ENCODE measurements at regions not wholly inside any gene's neighbourhood (a gene's known extent, or its start where the extent isn't known, plus 50 kb on each side); places are given as distances from the start of the nearest gene placed in this dataset.
A peak's percentile ranks its signal among the peaks of the same experiment; 100 is the strongest.

DNA sequence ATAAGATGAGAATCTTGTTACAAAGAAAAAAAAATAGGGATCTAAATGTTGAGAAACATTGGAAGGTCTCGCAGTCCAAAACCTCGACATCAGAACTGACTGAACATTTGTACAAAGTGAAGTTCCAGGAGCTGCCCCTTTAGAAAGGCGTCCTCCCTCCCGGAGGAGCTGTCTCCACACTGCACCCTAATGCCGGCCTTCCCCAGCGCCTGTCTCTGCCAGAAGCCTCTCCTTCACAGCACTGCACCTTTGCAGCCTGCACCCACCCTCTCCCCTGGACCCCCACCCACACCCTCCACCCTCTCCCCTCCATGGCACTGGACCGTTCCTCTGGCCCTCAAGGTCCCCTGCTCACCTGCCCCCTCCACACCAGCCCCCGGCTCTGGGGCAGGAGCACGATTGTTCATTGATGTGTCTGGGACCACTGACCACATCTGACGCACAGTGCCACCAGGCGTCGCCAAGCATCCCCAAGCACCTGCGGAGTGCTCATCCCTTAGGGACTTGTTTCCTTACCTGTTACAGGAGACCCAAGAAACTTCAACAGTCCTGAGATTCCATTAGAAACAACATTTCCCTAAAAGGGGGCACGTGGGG, 90.3 kb upstream of the SNTG2 start:
- DNase-seq (ENCODE audit: low read depth) = no peak

DNA sequence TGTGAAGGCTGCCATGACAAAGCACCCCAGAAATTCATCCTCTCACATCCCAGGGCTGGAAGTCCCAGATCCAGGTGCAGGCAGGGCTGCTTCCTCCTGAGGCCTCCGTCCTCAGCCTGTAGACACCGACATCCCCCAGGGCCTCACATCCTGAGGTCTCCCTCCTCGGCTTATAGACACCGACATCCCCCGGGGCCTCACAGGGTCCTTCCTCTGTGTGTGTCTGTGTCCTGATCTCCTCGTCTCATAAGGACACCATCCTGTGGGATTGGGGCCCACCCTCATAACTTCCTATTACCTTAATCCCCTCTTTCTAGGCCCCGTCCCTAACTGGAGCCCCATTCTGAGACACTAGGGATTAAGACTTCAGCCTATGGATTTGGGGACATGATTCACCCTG, 92.0 kb upstream of the SNTG2 start:
- DNase-seq (ENCODE audit: low read depth) = no peak

DNA sequence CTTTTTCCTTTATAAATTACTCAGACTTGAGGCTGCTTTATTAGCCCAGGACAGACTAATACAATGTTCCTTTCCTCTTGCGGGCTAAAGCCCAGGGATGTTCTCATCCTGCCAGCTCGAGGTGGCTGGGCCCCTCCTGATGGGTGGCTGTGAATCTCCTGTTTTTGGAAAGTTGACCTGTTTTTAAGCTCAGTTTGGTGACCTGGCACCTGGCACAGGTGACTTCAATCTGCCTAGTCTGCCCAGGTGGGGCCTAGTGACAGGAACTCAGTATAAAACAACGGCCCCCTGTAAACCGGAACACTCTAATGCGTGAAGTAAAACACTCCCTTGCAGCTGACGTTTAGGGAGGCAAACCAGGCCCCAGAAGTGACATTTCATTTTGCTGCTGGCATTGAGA, 92.7 kb upstream of the SNTG2 start:
- no peak for DNase-seq (ENCODE audit: low read depth)

- no peak for DNase-seq (ENCODE audit: low read depth)
Measured at GRCh38 chr2:857081-857480, 93.6 kb upstream of the SNTG2 start.

GRCh38 chr2:856456-856855, 94.2 kb upstream of the SNTG2 start:
- no peak for DNase-seq (ENCODE audit: low read depth)

- no peak for DNase-seq (ENCODE audit: low read depth)
Measured at GRCh38 chr2:856041-856440, 94.6 kb upstream of the SNTG2 start.

DNA sequence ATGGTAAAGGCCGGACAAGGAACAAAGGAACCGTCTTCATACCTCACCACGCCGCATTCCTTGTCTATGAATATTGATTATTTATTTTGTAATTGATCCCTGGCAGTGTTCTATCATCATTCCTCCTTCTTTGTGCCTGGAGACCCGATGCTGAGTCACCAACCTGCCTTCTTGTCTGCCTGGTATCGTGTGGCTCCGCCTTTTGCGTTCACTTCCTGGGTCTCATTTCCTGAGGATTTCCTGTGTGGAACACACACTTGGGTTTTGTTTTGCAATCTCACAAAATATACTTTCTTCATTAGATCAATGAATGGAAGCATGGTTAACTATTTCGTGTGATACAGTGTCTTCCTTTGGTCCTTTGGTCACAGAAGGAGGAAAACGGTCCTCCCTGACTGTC, 95.5 kb upstream of the SNTG2 start:
- DNase-seq (ENCODE audit: low read depth) = no peak

- DNase-seq (ENCODE audit: low read depth) = no peak
Measured at GRCh38 chr2:854460-854859, 96.2 kb upstream of the SNTG2 start.

- DNase-seq (ENCODE audit: low read depth) = no peak
Measured at GRCh38 chr2:853203-853870, 97.3 kb upstream of the SNTG2 start.

DNA sequence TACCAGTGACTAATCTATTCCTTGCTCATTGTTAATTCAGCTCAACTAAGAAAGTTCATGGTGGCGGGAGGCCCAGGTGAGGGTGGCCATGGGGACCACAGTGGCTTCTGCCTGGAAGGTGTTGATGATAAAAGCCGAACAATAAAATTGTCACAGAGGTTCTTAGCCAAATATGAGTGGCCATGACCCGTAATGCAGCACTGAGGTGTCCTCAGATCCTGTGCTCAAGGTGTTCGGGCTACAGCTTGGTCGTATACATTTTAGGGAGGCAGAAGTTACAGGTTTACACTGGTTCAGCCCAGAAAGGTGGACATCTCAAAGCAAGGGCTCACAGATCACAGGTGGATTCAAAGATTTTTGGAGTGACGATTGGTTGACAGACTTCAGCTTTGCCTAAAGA, 98.5 kb upstream of the SNTG2 start:
- DNase-seq (ENCODE audit: low read depth) = no peak

DNA sequence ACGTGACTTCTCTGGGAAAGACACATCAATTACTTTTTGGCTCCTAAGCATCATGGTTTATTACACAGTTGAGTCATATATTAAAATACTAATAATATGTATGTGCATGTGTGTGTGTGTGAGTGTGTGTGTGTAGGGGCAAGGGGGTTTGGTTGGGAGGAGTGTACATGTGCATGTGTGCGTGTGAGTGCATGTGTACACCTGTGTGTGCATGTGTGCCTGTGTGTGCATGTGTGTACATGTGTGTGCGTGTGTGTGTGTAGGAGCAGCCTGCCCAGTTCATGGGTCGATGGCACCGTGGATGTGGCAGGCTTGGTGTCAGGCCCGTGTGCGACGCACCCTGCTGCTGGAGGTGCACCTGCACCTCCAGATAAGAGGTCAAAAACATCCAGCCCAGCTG, 99.0 kb upstream of the SNTG2 start:
- no peak for DNase-seq (ENCODE audit: low read depth)

DNA sequence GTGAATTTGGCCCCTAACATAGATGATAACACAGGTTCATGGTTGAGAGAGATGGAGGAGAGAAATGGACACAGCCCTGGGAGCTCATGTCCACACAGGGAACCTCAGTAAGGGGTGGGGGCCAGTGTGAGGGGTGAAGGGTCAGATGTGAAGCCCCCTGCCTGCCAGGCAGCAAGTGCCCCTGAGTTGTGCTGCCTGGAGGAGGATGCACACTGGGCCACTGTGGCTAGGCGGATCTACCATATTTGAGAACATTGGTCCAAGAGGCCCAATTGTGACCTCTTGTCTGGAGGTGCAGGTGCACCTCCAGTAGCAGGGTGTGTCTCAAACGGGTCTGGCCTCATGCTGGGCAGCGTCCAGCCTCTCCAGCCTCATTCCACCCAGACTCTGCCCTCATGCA, 99.6 kb upstream of the SNTG2 start:
- DNase-seq (ENCODE audit: low read depth) = no peak

DNA sequence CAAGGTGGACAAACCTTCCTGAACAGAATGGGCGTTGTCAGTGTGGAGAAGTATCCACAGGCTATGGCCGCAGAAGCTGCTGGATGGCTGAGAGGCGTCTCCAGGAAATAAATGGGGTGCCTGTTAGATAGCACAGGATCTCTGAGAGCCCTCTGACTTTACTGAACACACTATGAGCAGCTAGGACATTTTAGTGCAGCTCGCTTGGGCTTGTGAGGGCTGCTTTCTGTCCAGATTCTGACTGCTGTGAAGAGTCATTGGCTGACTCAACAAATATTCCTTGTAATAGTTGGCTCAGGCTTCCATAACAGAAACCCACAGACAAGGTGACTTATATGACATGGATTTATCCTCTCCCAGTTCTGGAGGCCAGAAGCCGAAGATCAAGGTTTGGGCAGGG, 100.2 kb upstream of the SNTG2 start:
- no peak for DNase-seq (ENCODE audit: low read depth)

DNA sequence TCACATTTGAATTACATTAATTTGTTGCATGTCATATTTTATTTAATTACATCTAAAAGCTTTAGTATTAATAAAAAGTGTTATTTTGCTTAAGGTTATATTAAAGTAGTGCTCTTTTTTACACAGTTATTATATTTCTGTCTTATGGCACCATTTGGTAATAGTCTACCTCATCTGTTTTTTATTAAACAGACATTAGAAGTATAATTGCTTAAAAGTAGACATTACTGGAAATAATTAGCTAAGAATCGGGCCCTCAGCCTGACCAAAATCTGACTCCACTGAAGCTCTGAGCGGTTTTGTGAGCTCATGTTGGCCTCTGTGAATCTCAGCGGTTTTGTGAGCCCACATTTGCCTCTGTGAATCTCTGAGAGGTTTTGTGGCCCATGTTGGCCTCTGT, 102.5 kb upstream of the SNTG2 start:
- DNase-seq (ENCODE audit: low read depth) = peak; percentile 10

DNA sequence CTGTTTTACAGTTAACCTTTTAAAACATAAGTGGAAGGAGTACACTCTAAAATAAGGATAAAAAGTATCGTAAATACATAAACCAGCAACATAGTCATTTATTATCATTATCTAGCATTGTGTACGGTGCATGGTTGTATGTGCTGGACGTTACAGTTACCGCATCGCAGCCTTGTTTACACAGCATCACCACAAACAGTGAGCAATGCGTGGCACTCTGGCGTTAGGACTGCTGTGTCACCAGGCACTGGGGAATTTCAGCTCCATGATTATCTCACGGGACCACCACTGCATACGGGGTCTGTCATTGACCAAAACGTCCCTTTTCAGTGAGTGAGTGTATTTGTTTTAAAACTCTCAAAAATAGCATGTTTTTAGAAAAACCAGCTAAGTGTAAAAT, 103.0 kb upstream of the SNTG2 start:
- no peak for DNase-seq (ENCODE audit: low read depth)

GRCh38 chr2:844715-845114, 105.9 kb upstream of the SNTG2 start:
- no peak for DNase-seq (ENCODE audit: low read depth)

DNA sequence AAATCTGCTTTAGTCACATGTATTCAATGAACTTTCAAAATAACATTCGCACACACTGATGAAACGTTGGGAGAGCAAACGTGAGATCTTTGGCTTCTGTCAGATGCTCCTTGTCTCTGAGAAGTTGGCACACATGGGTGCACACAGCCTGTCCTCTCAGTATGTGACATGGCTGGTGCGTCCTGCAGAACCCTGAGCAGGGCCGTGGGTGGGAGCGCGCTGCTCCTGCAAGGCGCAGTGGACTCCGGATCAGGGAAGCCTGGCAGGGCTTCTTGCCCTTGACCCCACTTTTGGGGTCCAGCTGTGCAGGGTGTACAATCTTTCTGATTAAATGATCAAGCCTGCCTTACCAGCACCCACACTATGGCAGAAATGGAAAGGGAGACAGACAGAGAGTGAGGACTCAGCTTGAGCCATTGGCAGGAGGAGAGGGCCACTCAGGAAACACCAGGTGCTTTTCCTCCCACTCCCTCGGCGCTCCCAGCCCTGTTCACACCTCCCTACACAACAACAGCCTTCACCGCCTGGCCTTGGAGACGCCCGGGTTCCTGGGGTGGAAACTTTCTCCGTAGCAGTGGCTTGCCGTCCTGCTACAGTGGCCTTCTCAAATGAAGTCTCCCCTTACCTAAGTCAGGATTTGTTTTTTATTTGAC, 108.4 kb upstream of the SNTG2 start:
- no peak for DNase-seq (ENCODE audit: low read depth)

GRCh38 chr2:841036-841435, 109.6 kb upstream of the SNTG2 start:
- DNase-seq (ENCODE audit: low read depth) = no peak

DNA sequence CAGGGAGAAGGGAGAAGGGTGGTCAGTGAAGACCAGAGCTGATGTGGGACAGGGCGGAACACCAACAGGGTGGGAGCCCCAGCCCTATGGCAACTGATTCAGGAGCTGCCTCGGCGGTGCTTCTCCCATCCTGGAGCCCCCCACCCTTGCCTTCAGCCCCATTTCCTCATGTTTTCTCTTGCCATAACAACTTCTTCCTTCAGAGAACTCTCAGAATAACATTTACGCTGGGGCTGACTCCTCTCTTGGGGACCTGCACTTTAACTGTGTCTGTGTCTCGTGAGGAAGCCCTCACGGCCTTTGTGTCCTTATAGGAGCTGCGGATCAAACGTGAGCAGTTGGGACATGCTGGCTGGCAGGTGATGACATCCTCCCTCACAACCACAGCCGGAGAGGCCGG, 116.4 kb upstream of the SNTG2 start:
- no peak for DNase-seq (ENCODE audit: low read depth)

DNA sequence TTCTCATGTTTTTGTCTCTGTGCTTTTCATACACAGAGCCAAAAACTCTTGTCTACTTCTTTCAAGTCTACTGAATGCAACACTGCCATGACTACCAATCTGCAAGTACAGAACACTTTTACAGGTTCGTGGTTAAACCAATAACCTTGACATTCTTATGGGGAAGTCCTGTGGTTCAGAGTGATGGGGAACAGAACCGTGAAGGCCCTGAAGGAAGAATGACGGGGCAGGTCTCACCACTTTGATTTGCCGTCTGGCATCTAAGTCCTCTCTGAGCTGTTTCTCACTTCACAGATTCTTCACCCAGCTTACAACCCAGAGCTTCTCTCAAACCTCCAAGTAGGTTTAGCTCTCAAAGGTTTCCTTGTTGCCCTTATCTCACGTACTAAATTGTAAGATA, 117.5 kb upstream of the SNTG2 start:
- DNase-seq (ENCODE audit: low read depth) = no peak

DNA sequence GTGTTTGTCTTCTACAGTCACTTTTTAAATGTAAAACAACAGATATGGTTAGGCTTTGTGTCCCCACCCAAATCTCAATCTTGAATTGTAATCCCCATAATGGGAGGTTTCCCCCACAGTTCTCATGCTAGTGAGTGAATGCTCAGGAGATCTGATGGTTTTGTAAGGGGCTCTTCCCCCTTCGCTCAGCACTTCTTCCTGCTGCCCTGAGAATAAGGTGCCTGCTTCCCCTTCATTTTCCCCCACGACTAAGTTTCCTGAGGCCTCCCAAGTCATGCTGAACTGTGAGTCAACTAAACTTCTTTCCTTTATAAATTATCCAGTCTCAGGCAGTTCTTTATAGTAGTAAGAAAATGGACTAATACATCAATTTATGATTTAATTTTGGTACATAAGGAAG, 118.0 kb upstream of the SNTG2 start:
- no peak for DNase-seq (ENCODE audit: low read depth)

- no peak for DNase-seq (ENCODE audit: low read depth)
Measured at GRCh38 chr2:831622-832021, 119.0 kb upstream of the SNTG2 start.

GRCh38 chr2:831225-831536, 119.5 kb upstream of the SNTG2 start:
- DNase-seq (ENCODE audit: low read depth) = no peak
